Pons (tissue), 1 donor: ENCODE measurements at regions not wholly inside any gene's neighbourhood (a gene's known extent, or its start where the extent isn't known, plus 50 kb on each side); places are given as distances from the start of the nearest gene placed in this dataset.
"Not testable (repeated sequence)": the region's sequence is repeated elsewhere in the genome, so short reads cannot be mapped to it uniquely, and the experiment has no call there.

Experiments
- DNase-seq: peaks from one replicate; pipeline ENCODE4 v3.0.0-alpha.2; 2016; ENCODE audit warnings: low spot score

GRCh38 chr1:182331387-182331786 is 60.2 kb downstream of the GLUL start:
- no peak for DNase-seq

GRCh38 chr1:182330303-182330702 is 61.3 kb downstream of the GLUL start:
- DNase-seq: no peak

- no peak for DNase-seq
Observed at GRCh38 chr1:182329471-182329870, 62.1 kb downstream of the GLUL start.

- no peak for DNase-seq
Observed at GRCh38 chr1:182328591-182328990, 63.0 kb downstream of the GLUL start.

- no peak for DNase-seq
Observed at GRCh38 chr1:182325339-182325738, 66.3 kb downstream of the GLUL start.

- not testable (repeated sequence) for DNase-seq
Observed at GRCh38 chr1:182321532-182321931, 70.1 kb downstream of the GLUL start.

GRCh38 chr1:182317611-182318161 is 73.9 kb downstream of the GLUL start:
- DNase-seq: peak; percentile 53

- not testable (repeated sequence) for DNase-seq
Observed at GRCh38 chr1:182316454-182316853, 75.1 kb downstream of the GLUL start.

GRCh38 chr1:182315167-182315556 is 76.4 kb downstream of the GLUL start:
- DNase-seq: no peak

GRCh38 chr1:182309631-182310351 is 81.8 kb downstream of the GLUL start:
- no peak for DNase-seq

- DNase-seq: no peak
Observed at GRCh38 chr1:182308826-182309225, 82.8 kb downstream of the GLUL start.

- not testable (repeated sequence) for DNase-seq
Observed at GRCh38 chr1:182307486-182307885, 84.1 kb downstream of the GLUL start.

GRCh38 chr1:182305861-182306260 is 85.7 kb downstream of the GLUL start:
- no peak for DNase-seq

- no peak for DNase-seq
Observed at GRCh38 chr1:182304627-182305026, 87.0 kb downstream of the GLUL start.

GRCh38 chr1:182304218-182304617 is 87.4 kb downstream of the GLUL start:
- no peak for DNase-seq

GRCh38 chr1:182303778-182304177 is 87.8 kb downstream of the GLUL start:
- DNase-seq: no peak

GRCh38 chr1:182301467-182302198 is 90.0 kb downstream of the GLUL start:
- peak; percentile 98 for DNase-seq

GRCh38 chr1:182301026-182301436 is 90.6 kb downstream of the GLUL start:
- DNase-seq: peak; percentile 32

GRCh38 chr1:182299728-182300616 is 91.6 kb downstream of the GLUL start:
- DNase-seq: peak; percentile 79

GRCh38 chr1:182299054-182299727 is 92.4 kb downstream of the GLUL start:
- not testable (repeated sequence) for DNase-seq

- DNase-seq: no peak
Observed at GRCh38 chr1:182297335-182297734, 94.3 kb downstream of the GLUL start.

- no peak for DNase-seq
Observed at GRCh38 chr1:182295697-182296096, 95.9 kb downstream of the GLUL start.
